ENCODE measurements at regions not wholly inside any gene's neighbourhood (a gene's known extent, or its start where the extent isn't known, plus 50 kb on each side); places are given as distances from the start of the nearest gene placed in this dataset.
"Not testable (repeated sequence)": the region's sequence is repeated elsewhere in the genome, so short reads cannot be mapped to it uniquely, and the experiment has no call there.

DNA sequence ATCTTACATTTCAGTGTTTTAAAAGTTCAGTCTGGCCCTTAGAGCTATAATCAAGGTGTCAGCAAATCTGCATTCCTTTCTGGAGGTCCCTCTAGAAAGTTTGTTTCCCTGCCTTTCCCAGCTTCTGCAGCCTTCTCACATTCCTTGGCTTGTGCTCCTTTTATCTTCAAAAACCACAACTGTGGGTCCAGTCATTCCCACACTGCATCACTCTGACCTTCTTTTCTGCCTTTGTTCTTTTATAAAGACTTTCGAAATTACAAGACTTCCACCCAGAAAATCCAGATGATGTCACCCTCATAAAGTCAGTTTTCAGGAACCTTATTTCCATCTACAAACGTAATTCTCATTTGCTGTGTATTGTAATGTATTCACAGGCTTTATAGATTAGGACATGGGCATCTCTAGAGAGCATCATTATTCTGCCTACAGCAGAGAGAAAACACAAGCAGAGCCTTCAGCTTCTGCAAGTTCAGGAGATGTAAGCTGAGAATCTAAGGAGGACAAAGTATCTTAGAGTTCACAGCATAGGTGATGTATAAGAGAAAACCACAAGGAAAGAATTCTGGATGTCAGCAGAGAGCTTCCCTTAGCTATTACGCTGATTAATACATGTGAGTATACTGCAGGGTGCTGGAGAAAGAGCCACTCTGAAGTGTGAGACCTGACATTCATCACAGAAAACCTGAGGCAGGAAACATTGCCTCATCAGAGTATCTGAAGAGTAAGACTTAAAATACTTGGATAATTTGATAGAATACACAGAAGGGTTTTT lies 1100.2 kb downstream of the CBLN2 start:
- no peak for DNase-seq

DNA sequence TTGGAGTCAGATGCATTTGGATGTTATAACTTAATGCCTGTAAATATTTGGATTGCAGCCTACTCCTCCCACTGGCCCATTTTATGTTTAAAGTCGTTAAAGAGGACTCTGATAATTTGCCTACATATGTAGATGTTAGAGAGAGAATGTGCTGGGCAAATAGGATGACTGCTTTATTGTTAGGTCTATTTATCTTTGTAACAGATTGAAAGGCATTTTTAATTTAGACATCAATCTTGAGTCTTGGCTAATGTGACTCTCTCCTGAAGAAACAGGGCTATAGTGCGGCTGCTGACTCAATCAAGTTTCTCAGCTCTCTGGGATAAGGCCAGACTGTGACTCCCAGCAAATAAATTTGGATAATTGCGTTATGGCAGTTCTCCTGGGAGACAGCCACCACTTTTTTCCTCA lies 1101.4 kb downstream of the CBLN2 start:
- DNase-seq: no peak

GRCh38 chr18:71441156-71441555 lies 1103.0 kb downstream of the CBLN2 start:
- no peak for DNase-seq

- DNase-seq: no peak
Observed at GRCh38 chr18:71437511-71437910, 1106.6 kb downstream of the CBLN2 start.

- DNase-seq: no peak
Observed at GRCh38 chr18:71433373-71433772, 1110.8 kb downstream of the CBLN2 start.

GRCh38 chr18:71431689-71432088 lies 1112.5 kb downstream of the CBLN2 start:
- no peak for DNase-seq

GRCh38 chr18:71431171-71431570 lies 1113.0 kb downstream of the CBLN2 start:
- no peak for DNase-seq

GRCh38 chr18:71426441-71426840 lies 1117.7 kb downstream of the CBLN2 start:
- DNase-seq: no peak

DNA sequence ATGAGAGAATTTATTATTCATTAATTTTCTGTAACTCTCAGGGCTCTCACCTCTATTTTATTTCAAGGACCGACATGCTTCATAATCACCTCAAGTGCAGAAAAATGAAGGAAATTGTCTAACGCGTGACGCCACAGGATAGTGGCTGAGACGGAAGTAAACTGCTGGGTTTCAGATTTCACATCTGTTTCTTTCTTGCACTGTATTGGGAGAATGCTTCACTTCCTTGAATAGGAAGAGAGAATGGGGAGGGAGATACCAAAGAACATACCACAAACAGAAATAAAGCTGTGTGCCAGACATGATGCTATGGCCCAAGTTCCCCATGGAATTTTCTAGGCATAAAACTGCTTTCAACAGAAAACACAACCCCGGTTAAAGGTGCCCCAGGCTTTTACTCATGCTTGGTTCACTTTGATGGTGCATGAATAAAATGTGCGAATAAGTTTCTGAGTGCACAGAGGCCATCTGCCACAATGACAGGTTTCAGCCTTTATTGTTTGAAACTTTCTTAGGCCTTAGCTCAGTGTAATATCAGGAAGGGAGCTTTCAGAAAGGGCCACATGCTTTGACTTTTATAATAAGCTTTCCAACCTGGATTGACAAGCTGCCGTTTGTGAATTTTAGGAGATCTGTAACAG lies 1116.4 kb downstream of the SOCS6 start:
- no peak for DNase-seq

DNA sequence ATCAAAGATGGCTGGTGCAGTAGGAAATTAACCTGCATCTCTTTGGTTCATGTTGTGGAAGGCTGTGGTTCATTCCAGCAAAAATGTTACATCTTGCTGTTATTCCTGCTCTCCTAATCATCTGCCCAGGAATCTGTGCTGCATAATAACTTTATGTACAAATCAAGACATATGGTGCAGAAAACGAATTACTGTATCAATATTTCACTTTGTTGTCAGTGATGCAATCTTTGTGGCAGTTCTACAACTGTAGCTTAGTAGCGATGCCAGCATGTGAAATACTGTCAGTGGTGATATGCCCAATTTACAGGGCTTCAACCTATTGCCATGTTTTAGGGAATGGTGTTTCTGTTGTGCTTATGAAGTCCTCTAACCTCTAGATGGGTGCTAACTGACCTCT lies 1114.7 kb downstream of the SOCS6 start:
- DNase-seq: no peak

GRCh38 chr18:71398531-71398930 lies 1109.7 kb downstream of the SOCS6 start:
- DNase-seq: no peak

GRCh38 chr18:71388148-71388547 lies 1099.3 kb downstream of the SOCS6 start:
- DNase-seq: no peak

- DNase-seq: no peak
Observed at GRCh38 chr18:71374294-71375000, 1085.6 kb downstream of the SOCS6 start.

DNA sequence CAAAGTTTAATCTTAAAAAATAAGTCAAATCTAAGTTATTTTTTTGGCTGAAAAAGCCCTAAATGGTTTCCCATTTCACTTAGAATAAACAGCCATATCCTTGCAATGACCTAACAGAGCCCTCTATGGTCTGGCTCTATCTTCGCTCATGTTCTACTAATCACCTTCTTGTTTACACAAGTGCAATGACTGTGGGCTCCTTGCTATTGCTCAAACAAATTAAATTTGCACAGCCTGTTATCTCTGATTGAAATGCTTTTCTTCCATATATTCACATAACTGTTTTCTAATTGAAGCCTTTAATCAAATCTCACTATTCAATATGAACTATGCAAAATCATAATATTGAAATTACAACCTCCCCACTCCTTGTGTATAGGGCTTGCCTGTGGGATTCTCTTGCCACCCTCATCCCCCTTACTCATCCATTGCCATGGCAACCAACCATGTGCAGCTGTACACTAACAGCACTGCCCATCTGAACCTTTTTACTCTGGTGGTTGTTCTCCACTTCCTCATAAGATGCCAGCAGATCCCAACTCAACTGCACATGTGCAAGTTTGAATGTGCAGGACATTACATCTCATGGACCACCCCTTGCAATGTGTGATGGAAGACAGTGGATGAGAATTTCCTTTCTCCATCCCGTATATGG lies 1083.2 kb downstream of the SOCS6 start:
- no peak for DNase-seq

DNA sequence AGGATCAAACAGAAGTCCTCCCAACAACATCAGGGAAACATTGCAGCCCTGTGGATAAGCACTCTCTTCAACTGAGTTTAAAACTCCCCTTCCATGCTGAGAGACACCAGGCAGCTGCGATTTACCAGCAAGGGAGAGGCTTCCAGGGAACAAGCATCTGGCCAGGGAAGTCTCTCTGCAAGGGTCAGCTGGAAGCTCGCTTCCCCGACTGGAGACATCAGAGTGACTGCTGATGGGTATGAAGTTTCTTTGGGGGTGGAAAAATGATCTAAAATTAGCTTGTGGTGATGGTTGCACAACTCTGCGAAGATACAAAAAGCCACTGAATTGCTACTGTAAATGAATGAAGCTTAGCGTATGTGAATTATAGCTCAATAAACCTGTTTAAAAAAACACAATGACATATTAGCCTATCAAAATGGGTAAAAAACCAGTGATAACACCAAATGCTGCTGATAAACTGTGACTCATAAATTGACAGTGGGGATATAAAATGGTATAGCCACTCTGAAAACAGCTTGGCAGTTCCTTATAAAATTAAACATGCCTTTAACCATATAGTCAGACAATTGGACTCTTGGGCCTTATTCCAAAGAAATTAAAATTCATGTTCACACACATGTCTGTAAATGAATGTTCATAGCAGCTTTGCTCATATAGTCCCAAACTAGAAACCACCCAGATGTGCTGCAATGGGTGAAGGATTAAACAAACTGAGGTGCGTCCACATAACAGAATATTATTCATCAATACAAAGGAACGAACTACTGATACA lies 1082.0 kb downstream of the SOCS6 start:
- DNase-seq: no peak

GRCh38 chr18:71370095-71370494 lies 1081.2 kb downstream of the SOCS6 start:
- no peak for DNase-seq

- DNase-seq: no peak
Observed at GRCh38 chr18:71362140-71362539, 1073.3 kb downstream of the SOCS6 start.

GRCh38 chr18:71355599-71355998 lies 1066.8 kb downstream of the SOCS6 start:
- not testable (repeated sequence) for DNase-seq

GRCh38 chr18:71352618-71353017 lies 1063.8 kb downstream of the SOCS6 start:
- DNase-seq: no peak

DNA sequence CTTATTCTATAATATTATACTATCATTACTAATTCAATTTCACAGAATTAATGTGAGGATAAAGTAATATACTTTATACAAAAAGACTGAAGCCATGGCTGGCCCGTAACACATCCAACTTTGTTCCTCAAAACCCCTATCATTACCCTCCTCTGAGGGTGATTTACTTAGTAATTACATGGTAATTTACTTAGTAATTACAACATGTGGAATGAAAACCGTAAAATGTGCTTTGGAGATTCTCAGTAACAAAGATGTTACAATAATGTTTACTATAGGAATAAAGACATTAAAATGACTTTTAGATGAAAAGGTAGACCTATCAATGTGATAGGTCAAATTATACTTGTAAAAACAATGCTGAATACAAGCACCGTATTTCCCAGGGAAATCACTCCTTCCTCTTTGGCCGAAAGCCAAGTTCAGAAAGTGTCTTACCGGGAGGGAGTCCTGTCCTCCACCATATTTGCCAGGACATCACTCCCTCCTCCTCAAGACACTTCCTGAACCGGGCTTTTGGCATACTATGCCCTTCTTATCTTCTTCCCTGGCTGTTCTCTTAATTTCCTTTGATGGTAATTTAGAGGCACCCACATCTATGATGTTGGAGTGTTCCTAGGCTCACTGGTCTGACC lies 1047.8 kb downstream of the SOCS6 start:
- no peak for DNase-seq

GRCh38 chr18:71329563-71329962 lies 1040.7 kb downstream of the SOCS6 start:
- DNase-seq: no peak

- no peak for DNase-seq
Observed at GRCh38 chr18:71329114-71329513, 1040.3 kb downstream of the SOCS6 start.

Measured in stimulated activated CD4-positive, alpha-beta T cell treated with anti-CD3 and anti-CD28 coated beads, Interleukin-1b, Interleukin-23, amount 100 ng/mL, for 48 hours (primary cell).